Endodermal cell (in vitro differentiated cells): ENCODE measurements at regions not wholly inside any gene's neighbourhood (a gene's known extent, or its start where the extent isn't known, plus 50 kb on each side); places are given as distances from the start of the nearest gene placed in this dataset.

Experiments used
- DNase-seq: peaks from one replicate; pipeline ENCODE4 v3.0.0-alpha.2; 2017
- H3K27ac ChIP-seq: 2 replicates; pipeline ENCODE4 v1.5.1; 2013; ENCODE audit warnings: mild to moderate bottlenecking, low read depth, low read length, moderate library complexity
- H3K27me3 ChIP-seq: 2 replicates; pipeline ENCODE4 v1.6.1; 2013; ENCODE audit warnings: mild to moderate bottlenecking, low read length, moderate library complexity; ENCODE audit not compliant: insufficient read depth, control insufficient read depth, poor library complexity, severe bottlenecking
- H3K36me3 ChIP-seq: 2 replicates; pipeline ENCODE4 v1.7.0; 2013; ENCODE audit warnings: mild to moderate bottlenecking, low read length, moderate library complexity; ENCODE audit not compliant: control insufficient read depth, insufficient read depth
- H3K4me1 ChIP-seq: one replicate; pipeline ENCODE4 v1.7.0; 2013; ENCODE audit warnings: low read length; ENCODE audit not compliant: control insufficient read depth, insufficient read depth
- H3K4me3 ChIP-seq: 2 replicates; pipeline ENCODE4 v1.5.1; 2013; ENCODE audit warnings: mild to moderate bottlenecking, low read length, moderate library complexity
- H3K9ac ChIP-seq: 2 replicates; pipeline ENCODE4 v1.6.1; 2013; ENCODE audit warnings: mild to moderate bottlenecking, low read length, moderate library complexity; ENCODE audit not compliant: poor library complexity, severe bottlenecking; ENCODE audit errors: extremely low read depth
- H3K9me3 ChIP-seq: 2 replicates; pipeline ENCODE4 v1.6.1; 2013; ENCODE audit warnings: mild to moderate bottlenecking, low read length, moderate library complexity; ENCODE audit not compliant: control insufficient read depth
- H3K27ac Mint-ChIP-seq: 2 replicates; pipeline ENCODE4 v1.8.0; 2020; ENCODE audit warnings: mixed read lengths
- H3K27me3 Mint-ChIP-seq: 2 replicates; pipeline ENCODE4 v1.8.0; 2021; ENCODE audit warnings: mild to moderate bottlenecking, mixed read lengths; ENCODE audit not compliant: insufficient read depth
- H3K36me3 Mint-ChIP-seq: 2 replicates; pipeline ENCODE4 v1.8.0; 2020; ENCODE audit warnings: low read depth, mixed read lengths
- H3K4me1 Mint-ChIP-seq: 2 replicates; pipeline ENCODE4 v1.8.0; 2020; ENCODE audit warnings: mixed read lengths
- H3K4me3 Mint-ChIP-seq: 2 replicates; pipeline ENCODE4 v1.8.0; 2020; ENCODE audit warnings: mild to moderate bottlenecking, moderate library complexity, mixed read lengths
- H3K9me3 Mint-ChIP-seq: 2 replicates; pipeline ENCODE4 v1.8.0; 2020; ENCODE audit warnings: mild to moderate bottlenecking, mixed read lengths
- WGBS, 2 experiments: methylation state at CpG; one replicate each; pipeline versions ENCODE4 v1.1.5 to v1.1.7; 2013; ENCODE audit warnings: missing lambda C conversion rate in 2 of 2, mixed read lengths in 1 of 2; ENCODE audit not compliant: insufficient coverage in 1 of 2, insufficient read length in 1 of 2; 5-methylcytosine and 5-hydroxymethylcytosine counted together
- TF ChIP-seq, protein P1 (sequence below): fragments of 200-600 bp; sonication (generic); conservative IDR thresholded peaks from 2 replicates; pipeline ENCODE4 v1.5.0; 2021; ENCODE audit warnings: antibody characterized with exemption, mild to moderate bottlenecking

DNA sequence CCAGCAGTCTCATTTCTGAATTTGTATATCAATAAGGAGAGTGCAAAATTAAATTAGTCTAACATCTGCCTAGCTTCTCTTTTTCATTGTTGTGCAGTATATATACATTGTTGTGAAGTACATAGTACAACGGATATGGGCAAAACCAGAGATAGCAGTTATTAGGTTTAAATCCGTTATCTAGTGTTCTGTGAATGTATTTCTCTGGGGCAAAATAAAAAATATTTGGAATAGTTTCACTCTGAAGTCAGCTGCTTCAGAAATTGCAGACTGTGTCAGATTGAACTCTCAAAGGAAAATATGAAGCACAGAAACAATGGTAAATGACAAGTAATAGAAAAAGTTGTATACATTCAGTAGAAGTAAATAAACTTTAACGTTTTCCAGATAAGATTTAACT is 836.5 kb upstream of the CXADR start:
- Histone ChIP-seq H3K27me3 (no peaks in the 10 kb centered on the region), H3K36me3 (no peaks in the 10 kb centered on the region), H3K4me3 (no peak overlapping the region), H3K9me3 (peaks cover 15% of the 10 kb centered on the region), H3K27ac (no peak overlapping the region), H3K9ac (no peak overlapping the region), H3K4me1 (no peaks in the 10 kb centered on the region)
- Mint-ChIP-seq H3K4me1 (no peaks in the 10 kb centered on the region), H3K27ac (no peak overlapping the region), H3K4me3 (no peak overlapping the region), H3K27me3 (no peaks in the 10 kb centered on the region), H3K9me3 (peaks cover 10% of the 10 kb centered on the region), H3K36me3 (no peaks in the 10 kb centered on the region)
- 80 to 90% methylated on average over 3 of the region's 3 CpGs for WGBS, 2 experiments
- TF ChIP-seq, protein P1, sequence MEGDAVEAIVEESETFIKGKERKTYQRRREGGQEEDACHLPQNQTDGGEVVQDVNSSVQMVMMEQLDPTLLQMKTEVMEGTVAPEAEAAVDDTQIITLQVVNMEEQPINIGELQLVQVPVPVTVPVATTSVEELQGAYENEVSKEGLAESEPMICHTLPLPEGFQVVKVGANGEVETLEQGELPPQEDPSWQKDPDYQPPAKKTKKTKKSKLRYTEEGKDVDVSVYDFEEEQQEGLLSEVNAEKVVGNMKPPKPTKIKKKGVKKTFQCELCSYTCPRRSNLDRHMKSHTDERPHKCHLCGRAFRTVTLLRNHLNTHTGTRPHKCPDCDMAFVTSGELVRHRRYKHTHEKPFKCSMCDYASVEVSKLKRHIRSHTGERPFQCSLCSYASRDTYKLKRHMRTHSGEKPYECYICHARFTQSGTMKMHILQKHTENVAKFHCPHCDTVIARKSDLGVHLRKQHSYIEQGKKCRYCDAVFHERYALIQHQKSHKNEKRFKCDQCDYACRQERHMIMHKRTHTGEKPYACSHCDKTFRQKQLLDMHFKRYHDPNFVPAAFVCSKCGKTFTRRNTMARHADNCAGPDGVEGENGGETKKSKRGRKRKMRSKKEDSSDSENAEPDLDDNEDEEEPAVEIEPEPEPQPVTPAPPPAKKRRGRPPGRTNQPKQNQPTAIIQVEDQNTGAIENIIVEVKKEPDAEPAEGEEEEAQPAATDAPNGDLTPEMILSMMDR = no peak
- DNase-seq = no peak

DNA sequence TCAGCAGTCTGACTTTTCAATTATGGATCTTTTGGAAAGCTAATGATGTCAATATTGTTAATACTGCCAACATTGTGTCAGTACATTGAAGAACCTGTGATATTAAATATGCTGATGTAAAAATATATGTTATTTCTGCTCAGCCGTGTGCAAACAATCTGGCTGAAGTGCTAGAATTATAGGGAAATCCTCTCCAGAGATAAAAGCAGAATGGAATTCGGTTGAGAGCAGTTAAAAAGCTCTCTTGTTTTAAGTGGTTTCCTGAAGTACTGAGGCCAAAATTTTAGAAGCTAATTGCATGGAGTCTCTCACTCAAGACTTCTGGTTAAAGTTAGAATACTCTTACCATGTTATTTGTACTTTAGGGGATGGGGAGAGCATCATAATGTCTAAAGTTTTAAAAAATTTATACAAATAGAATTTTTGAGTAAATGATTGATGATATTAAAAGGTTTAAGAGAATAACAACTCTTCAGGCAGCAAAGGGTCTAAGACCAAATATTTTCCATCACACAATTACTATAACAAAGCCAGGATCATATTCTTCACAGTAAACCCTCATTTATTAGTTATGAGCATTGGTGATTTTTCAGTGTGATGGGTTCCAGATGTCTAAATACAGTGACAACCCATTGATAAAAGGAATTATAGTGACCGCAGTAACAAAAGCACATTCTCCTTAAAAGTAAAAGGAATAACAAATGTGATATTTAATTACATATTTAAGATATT is 834.2 kb upstream of the CXADR start:
- Histone ChIP-seq H3K4me1 (no peaks in the 10 kb centered on the region), H3K27me3 (no peaks in the 10 kb centered on the region), H3K27ac (no peak overlapping the region), H3K9ac (no peak overlapping the region), H3K36me3 (no peaks in the 10 kb centered on the region), H3K4me3 (no peak overlapping the region), H3K9me3 (peaks cover 15% of the 10 kb centered on the region)
- Mint-ChIP-seq H3K4me1 (no peaks in the 10 kb centered on the region), H3K27me3 (no peaks in the 10 kb centered on the region), H3K27ac (no peak overlapping the region), H3K9me3 (peaks cover 10% of the 10 kb centered on the region), H3K36me3 (no peaks in the 10 kb centered on the region), H3K4me3 (no peak overlapping the region)
- TF ChIP-seq, protein P1 = no peak
- no peak for DNase-seq
- WGBS, 2 experiments = 82 to 83% methylated on average over 2 of the region's 3 CpGs

DNA sequence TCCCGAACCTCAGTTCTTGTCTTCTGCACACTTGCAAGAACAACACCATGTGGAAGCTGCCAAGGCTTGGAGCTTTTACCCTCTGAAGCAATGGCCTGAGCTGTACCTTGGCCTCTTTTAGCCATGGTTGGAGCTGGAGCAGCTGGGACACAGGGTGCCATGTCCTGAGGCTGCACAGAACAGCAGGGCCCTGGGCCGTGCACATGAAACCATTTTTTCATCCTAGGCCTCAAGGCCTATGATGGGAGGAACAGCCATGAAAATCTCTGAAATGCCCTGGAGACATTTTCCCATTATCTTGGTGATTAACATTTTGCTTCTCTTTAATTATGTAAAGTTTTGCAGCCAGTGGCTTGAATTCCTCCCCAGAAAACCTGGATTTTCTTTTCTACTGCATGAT is 817.8 kb upstream of the CXADR start:
- H3K27me3 ChIP-seq = no peaks in the 10 kb centered on the region
- no peak for DNase-seq
- no peaks in the 10 kb centered on the region for H3K27me3 Mint-ChIP-seq
- no peak overlapping the region for H3K27ac ChIP-seq
- no peaks in the 10 kb centered on the region for H3K36me3 ChIP-seq
- H3K4me3 ChIP-seq = no peak overlapping the region
- peaks cover 31% of the 10 kb centered on the region for H3K9me3 Mint-ChIP-seq
- H3K9ac ChIP-seq = no peak overlapping the region
- 80 to 93% methylated on average over 1 to 2 of the region's 2 CpGs for WGBS, 2 experiments
- H3K4me1 Mint-ChIP-seq = no peaks in the 10 kb centered on the region
- no peak overlapping the region for H3K4me3 Mint-ChIP-seq
- H3K36me3 Mint-ChIP-seq = no peaks in the 10 kb centered on the region
- peaks cover 28% of the 10 kb centered on the region for H3K9me3 ChIP-seq
- H3K27ac Mint-ChIP-seq = no peak overlapping the region
- no peaks in the 10 kb centered on the region for H3K4me1 ChIP-seq
- TF ChIP-seq, protein P1 = no peak
